ENCODE measurements at regions not wholly inside any gene's neighbourhood (a gene's known extent, or its start where the extent isn't known, plus 50 kb on each side); places are given as distances from the start of the nearest gene placed in this dataset.

DNA sequence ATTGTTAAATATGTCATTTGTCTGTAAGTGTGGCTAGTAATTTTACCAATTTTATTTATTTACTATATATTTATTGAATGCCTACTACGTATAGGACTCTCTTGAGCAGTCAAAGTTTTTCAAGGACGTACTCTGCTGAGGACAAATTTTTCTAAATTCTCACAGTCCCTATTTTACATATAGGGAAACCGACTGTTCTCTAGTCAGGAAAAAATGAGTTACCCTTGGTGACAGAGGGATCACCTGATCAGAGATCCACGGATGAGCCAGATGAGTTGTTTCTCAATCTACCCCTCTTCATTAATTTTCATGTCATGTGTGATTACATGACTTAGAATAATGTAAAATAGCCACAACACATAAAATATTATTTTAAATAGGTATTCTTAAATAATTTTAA lies 96.2 kb upstream of the SLC38A2 start:
- H3K27ac ChIP-seq (ENCODE audit: low read depth in 2 of 2, low read length in 2 of 2), result no peak overlapping the region
- H3K4me3 ChIP-seq (ENCODE audit: low read length in 2 of 2), result no peak overlapping the region
- no peaks in the 10 kb centered on the region for H3K27me3 ChIP-seq (ENCODE audit: control insufficient read depth in 2 of 2, insufficient read depth in 2 of 2, low read length in 2 of 2)
- peaks cover 4 to 8% of the 10 kb centered on the region in 2 donors for H3K4me1 ChIP-seq (ENCODE audit: control insufficient read depth in 2 of 2, insufficient read depth in 2 of 2, low read length in 2 of 2)
- no peaks in the 10 kb centered on the region for H3K9me3 ChIP-seq (ENCODE audit: control insufficient read depth in 2 of 2, low read length in 2 of 2)
- H3K9ac ChIP-seq (ENCODE audit: low read depth in 1 of 2, low read length in 2 of 2), result no peak overlapping the region
- H3K36me3 ChIP-seq (ENCODE audit: control insufficient read depth in 2 of 2, insufficient read depth in 2 of 2, low read length in 2 of 2), result no peaks in the 10 kb centered on the region

DNA sequence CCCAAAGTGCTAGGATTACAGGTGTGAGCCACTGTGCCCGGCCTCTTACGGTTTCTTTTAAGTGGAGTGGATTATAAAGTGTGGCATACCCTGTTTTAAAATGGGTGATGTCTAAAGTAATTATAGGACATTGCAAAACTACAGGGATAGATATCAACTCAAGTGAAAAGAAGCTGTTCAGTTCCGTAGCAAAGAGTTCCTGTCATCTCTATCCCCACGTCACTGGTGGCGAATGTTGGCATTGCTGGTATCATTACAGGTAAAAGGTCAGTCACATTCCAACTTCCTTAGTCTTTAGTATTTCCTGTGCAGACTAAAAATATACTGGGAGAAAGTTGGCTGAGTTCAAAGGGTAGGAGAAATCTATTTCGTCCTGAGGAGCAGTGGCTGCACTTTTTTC lies 95.6 kb upstream of the SLC38A2 start:
- H3K4me1 ChIP-seq (ENCODE audit: control insufficient read depth in 2 of 2, insufficient read depth in 2 of 2, low read length in 2 of 2), result peaks cover 4 to 5% of the 10 kb centered on the region in 2 donors
- no peak overlapping the region for H3K9ac ChIP-seq (ENCODE audit: low read depth in 1 of 2, low read length in 2 of 2)
- no peak overlapping the region for H3K4me3 ChIP-seq (ENCODE audit: low read length in 2 of 2)
- no peaks in the 10 kb centered on the region for H3K9me3 ChIP-seq (ENCODE audit: control insufficient read depth in 2 of 2, low read length in 2 of 2)
- H3K36me3 ChIP-seq (ENCODE audit: control insufficient read depth in 2 of 2, insufficient read depth in 2 of 2, low read length in 2 of 2), result no peaks in the 10 kb centered on the region
- H3K27ac ChIP-seq (ENCODE audit: low read depth in 2 of 2, low read length in 2 of 2), result no peak overlapping the region
- no peaks in the 10 kb centered on the region for H3K27me3 ChIP-seq (ENCODE audit: control insufficient read depth in 2 of 2, insufficient read depth in 2 of 2, low read length in 2 of 2)

DNA sequence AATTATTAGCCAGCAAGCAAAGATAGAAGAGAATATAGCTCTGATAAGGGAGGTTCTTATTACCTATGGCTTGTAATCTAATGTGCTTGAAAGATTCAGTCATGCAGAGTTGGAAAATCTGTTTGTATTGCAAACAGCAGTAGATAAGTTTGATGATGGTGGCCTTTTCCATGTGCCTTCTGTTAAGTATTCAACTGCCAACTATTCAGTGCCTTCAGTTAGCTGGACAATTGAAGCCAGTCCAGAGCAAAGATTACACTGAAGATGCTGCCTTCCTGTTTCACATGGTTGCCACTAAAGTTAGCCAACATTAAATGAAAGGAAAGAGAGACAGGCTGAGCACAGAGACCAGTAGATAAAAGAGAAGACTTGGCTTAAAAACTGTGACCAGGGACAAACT lies 92.7 kb upstream of the SLC38A2 start:
- H3K9me3 ChIP-seq (ENCODE audit: control insufficient read depth in 2 of 2, low read length in 2 of 2), result no peaks in the 10 kb centered on the region
- H3K4me3 ChIP-seq (ENCODE audit: low read length in 2 of 2), result no peak overlapping the region
- H3K4me1 ChIP-seq (ENCODE audit: control insufficient read depth in 2 of 2, insufficient read depth in 2 of 2, low read length in 2 of 2), result peaks cover 2 to 4% of the 10 kb centered on the region in 2 donors
- H3K36me3 ChIP-seq (ENCODE audit: control insufficient read depth in 2 of 2, insufficient read depth in 2 of 2, low read length in 2 of 2), result no peaks in the 10 kb centered on the region
- no peak overlapping the region for H3K27ac ChIP-seq (ENCODE audit: low read depth in 2 of 2, low read length in 2 of 2)
- no peak overlapping the region for H3K9ac ChIP-seq (ENCODE audit: low read depth in 1 of 2, low read length in 2 of 2)
- H3K27me3 ChIP-seq (ENCODE audit: control insufficient read depth in 2 of 2, insufficient read depth in 2 of 2, low read length in 2 of 2), result no peaks in the 10 kb centered on the region

DNA sequence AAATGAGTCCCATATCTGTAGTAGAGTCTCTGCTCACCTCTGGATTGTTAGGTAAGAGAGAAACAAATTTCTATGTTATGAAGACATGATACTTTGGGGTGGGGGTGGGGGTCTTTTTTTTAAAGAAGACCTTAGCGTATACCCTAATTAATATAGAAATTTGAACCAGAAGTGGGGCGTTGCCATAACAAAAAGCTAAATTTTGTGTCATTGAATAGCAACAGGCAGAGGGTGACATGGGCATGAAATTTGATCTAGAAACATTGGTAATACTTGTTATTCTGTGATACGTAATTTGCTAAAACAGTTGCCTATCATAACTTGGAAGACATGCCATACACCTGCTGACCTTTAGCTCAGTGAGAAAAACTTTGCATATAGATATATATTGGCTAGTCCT lies 92.3 kb upstream of the SLC38A2 start:
- peaks cover 4 to 5% of the 10 kb centered on the region in 2 donors for H3K4me1 ChIP-seq (ENCODE audit: control insufficient read depth in 2 of 2, insufficient read depth in 2 of 2, low read length in 2 of 2)
- H3K27me3 ChIP-seq (ENCODE audit: control insufficient read depth in 2 of 2, insufficient read depth in 2 of 2, low read length in 2 of 2), result no peaks in the 10 kb centered on the region
- no peak overlapping the region for H3K9ac ChIP-seq (ENCODE audit: low read depth in 1 of 2, low read length in 2 of 2)
- H3K9me3 ChIP-seq (ENCODE audit: control insufficient read depth in 2 of 2, low read length in 2 of 2), result no peaks in the 10 kb centered on the region
- H3K27ac ChIP-seq (ENCODE audit: low read depth in 2 of 2, low read length in 2 of 2), result no peak overlapping the region
- H3K4me3 ChIP-seq (ENCODE audit: low read length in 2 of 2), result no peak overlapping the region
- H3K36me3 ChIP-seq (ENCODE audit: control insufficient read depth in 2 of 2, insufficient read depth in 2 of 2, low read length in 2 of 2), result no peaks in the 10 kb centered on the region

DNA sequence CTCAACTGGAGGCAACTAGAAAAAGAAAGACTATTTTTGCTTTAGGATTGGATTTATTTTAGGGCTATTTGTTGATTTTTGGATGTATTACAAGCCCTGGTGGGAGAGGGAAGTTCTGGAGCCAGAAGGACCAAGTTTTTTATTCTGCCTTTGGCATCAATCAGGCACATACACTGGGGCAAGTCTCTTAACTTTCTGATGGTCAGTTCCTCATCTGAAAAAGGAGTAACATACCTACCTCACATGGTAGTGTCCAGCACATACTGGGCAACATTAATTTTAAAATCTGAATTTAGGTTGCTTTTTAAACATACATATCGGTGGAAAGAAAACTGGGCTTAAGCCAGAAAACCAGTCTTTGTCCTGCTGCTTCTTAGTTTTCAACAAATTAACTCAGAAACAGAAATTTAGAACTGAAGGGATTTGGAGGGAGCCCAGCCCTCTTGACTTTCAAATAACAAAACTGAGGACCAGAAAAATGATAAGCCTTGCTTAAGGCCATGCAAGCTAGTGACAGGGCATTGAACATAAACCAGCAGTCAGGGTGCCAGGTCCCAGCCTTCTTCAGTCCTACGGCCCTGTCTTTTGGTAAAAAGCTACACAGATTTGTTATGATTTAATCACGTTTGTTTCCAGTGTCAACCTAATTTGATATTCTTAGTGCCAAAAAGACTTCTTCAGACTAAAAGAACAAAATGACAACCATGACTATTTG lies 90.2 kb upstream of the SLC38A2 start:
- peak overlapping the region in 1 of 2 donors; percentile 26 for H3K27ac ChIP-seq (ENCODE audit: low read depth in 2 of 2, low read length in 2 of 2)
- H3K9ac ChIP-seq (ENCODE audit: low read depth in 1 of 2, low read length in 2 of 2), result no peak overlapping the region
- no peaks in the 10 kb centered on the region for H3K9me3 ChIP-seq (ENCODE audit: control insufficient read depth in 2 of 2, low read length in 2 of 2)
- H3K4me1 ChIP-seq (ENCODE audit: control insufficient read depth in 2 of 2, insufficient read depth in 2 of 2, low read length in 2 of 2), result peaks cover 4 to 6% of the 10 kb centered on the region in 2 donors
- H3K27me3 ChIP-seq (ENCODE audit: control insufficient read depth in 2 of 2, insufficient read depth in 2 of 2, low read length in 2 of 2), result no peaks in the 10 kb centered on the region
- H3K4me3 ChIP-seq (ENCODE audit: low read length in 2 of 2), result no peak overlapping the region
- no peaks in the 10 kb centered on the region for H3K36me3 ChIP-seq (ENCODE audit: control insufficient read depth in 2 of 2, insufficient read depth in 2 of 2, low read length in 2 of 2)

DNA sequence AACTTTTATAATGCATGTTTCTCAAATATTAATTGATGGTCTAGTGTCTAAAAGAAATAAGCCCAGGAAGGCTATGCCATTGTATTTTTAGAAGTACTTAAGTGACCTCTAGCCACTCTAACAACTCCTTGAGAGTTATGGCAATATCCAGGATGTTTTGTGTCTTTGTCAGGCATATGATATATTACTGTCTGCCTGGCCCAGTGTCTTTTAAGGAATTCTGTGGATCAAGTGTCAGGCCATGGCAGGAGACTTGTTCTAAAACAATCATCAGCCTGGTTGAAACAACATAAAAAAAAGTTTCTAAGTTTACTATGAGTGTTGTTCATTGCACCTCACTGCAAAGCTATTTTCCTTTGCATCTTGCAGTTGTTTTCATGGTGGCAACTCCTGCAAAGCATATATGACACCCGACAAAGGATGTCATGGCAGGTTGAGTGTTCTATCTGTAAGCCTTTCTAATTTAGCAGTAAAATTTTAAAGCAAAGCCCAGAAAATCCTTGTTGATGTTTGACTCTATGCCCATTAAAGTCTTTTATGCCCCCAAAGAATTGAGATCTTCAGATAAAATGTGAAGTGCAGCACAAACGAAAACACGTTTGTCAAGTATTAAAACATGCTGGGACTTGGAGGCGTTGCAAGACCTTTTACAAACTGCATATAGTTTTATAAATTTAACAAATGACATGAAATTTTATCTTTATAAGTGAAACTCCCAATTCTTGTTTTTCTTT lies 89.5 kb upstream of the SLC38A2 start:
- Histone ChIP-seq H3K27ac (ENCODE audit: low read depth in 2 of 2, low read length in 2 of 2) (no peak overlapping the region), H3K27me3 (ENCODE audit: control insufficient read depth in 2 of 2, insufficient read depth in 2 of 2, low read length in 2 of 2) (no peaks in the 10 kb centered on the region), H3K4me1 (ENCODE audit: control insufficient read depth in 2 of 2, insufficient read depth in 2 of 2, low read length in 2 of 2) (peaks cover 4 to 6% of the 10 kb centered on the region in 2 donors), H3K9ac (ENCODE audit: low read depth in 1 of 2, low read length in 2 of 2) (no peak overlapping the region), H3K4me3 (ENCODE audit: low read length in 2 of 2) (no peak overlapping the region), H3K9me3 (ENCODE audit: control insufficient read depth in 2 of 2, low read length in 2 of 2) (no peaks in the 10 kb centered on the region), H3K36me3 (ENCODE audit: control insufficient read depth in 2 of 2, insufficient read depth in 2 of 2, low read length in 2 of 2) (no peaks in the 10 kb centered on the region)

DNA sequence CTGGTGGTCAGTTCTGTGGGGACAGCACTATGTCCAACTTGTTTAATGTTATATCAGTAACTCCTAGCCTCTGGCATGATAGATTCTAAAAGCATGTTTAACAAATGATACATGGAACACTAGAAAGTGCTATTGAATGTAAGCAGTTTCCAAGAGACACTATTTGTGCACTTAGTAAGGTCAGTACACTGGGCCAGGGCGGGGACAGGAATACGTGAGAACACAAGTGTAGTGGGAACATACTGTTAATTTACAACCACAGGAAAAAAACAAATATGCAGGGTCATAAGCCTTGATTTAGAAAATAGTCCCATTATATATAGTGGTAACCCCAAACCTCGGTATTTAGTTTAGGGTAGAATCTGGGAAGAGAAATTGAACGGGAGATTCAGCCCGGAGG lies 88.9 kb upstream of the SLC38A2 start:
- no peaks in the 10 kb centered on the region for H3K27me3 ChIP-seq (ENCODE audit: control insufficient read depth in 2 of 2, insufficient read depth in 2 of 2, low read length in 2 of 2)
- H3K4me1 ChIP-seq (ENCODE audit: control insufficient read depth in 2 of 2, insufficient read depth in 2 of 2, low read length in 2 of 2), result peaks cover 4 to 6% of the 10 kb centered on the region in 2 donors
- H3K36me3 ChIP-seq (ENCODE audit: control insufficient read depth in 2 of 2, insufficient read depth in 2 of 2, low read length in 2 of 2), result no peaks in the 10 kb centered on the region
- H3K9me3 ChIP-seq (ENCODE audit: control insufficient read depth in 2 of 2, low read length in 2 of 2), result no peaks in the 10 kb centered on the region
- no peak overlapping the region for H3K4me3 ChIP-seq (ENCODE audit: low read length in 2 of 2)
- no peak overlapping the region for H3K9ac ChIP-seq (ENCODE audit: low read depth in 1 of 2, low read length in 2 of 2)
- H3K27ac ChIP-seq (ENCODE audit: low read depth in 2 of 2, low read length in 2 of 2), result no peak overlapping the region

DNA sequence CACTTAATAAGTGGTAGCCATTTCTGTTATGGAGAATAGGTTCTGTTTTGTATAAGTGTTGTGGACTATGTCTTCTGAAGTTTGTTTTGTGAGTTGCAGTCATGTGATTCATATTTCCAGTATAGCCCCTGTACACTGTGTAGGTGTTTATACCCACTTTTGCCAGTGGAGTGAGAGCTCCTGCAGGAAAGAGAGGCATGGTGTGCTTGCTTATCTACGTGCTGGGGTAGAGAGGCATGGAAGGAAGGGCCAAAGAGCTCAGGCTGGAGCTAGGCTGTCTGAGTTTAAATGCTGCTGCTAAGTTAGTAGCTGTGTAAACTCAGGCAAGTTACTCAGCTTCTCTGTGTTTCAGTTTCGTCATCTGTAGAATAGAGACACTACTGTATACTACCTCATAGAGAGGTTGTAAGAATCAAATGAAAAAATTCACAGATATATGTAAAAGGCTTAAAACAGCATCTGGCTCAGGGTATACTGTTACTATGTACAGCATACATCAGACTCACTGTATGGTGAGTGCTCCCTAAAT lies 88.2 kb upstream of the SLC38A2 start:
- Histone ChIP-seq H3K27ac (ENCODE audit: low read depth in 2 of 2, low read length in 2 of 2) (no peak overlapping the region), H3K4me3 (ENCODE audit: low read length in 2 of 2) (no peak overlapping the region), H3K27me3 (ENCODE audit: control insufficient read depth in 2 of 2, insufficient read depth in 2 of 2, low read length in 2 of 2) (no peaks in the 10 kb centered on the region), H3K4me1 (ENCODE audit: control insufficient read depth in 2 of 2, insufficient read depth in 2 of 2, low read length in 2 of 2) (peaks cover 4 to 6% of the 10 kb centered on the region in 2 donors), H3K9me3 (ENCODE audit: control insufficient read depth in 2 of 2, low read length in 2 of 2) (no peaks in the 10 kb centered on the region), H3K36me3 (ENCODE audit: control insufficient read depth in 2 of 2, insufficient read depth in 2 of 2, low read length in 2 of 2) (no peaks in the 10 kb centered on the region), H3K9ac (ENCODE audit: low read depth in 1 of 2, low read length in 2 of 2) (no peak overlapping the region)

DNA sequence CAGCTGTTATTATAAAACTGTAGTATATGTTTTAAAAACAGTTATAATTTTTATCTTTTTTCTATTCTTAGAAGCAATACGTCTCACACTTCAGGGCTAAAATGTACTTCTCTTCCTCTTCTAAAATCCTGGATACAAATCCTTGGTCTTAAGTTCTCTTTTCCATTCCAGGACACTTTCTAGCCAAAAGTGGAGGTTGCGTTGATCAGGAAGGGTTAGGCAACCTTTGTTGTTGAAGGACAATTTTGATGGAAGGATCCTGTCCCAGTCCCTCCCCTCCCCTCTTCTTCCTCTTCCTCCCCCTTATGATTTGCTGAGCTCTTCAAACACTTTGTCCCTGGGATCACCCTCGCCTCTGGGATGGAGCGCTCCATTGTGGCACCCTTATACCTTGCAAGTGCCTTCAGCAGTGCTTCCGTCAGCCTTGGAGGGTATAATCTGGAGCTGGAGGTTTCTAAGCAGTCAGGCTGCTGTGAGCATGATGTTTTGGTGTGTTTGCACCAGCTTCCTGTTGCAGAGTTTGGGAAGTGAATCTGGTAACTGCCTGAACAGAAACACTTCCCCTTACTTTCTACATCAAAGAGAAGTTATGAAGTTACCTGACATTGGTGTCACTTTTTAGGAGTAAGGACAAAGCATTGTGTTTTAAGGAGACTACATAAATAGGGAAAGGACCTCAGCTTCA lies 87.4 kb upstream of the SLC38A2 start:
- Histone ChIP-seq H3K9ac (ENCODE audit: low read depth in 1 of 2, low read length in 2 of 2) (no peak overlapping the region), H3K27me3 (ENCODE audit: control insufficient read depth in 2 of 2, insufficient read depth in 2 of 2, low read length in 2 of 2) (no peaks in the 10 kb centered on the region), H3K27ac (ENCODE audit: low read depth in 2 of 2, low read length in 2 of 2) (no peak overlapping the region), H3K9me3 (ENCODE audit: control insufficient read depth in 2 of 2, low read length in 2 of 2) (no peaks in the 10 kb centered on the region), H3K4me3 (ENCODE audit: low read length in 2 of 2) (no peak overlapping the region), H3K4me1 (ENCODE audit: control insufficient read depth in 2 of 2, insufficient read depth in 2 of 2, low read length in 2 of 2) (peaks cover 4 to 6% of the 10 kb centered on the region in 2 donors), H3K36me3 (ENCODE audit: control insufficient read depth in 2 of 2, insufficient read depth in 2 of 2, low read length in 2 of 2) (no peaks in the 10 kb centered on the region)

DNA sequence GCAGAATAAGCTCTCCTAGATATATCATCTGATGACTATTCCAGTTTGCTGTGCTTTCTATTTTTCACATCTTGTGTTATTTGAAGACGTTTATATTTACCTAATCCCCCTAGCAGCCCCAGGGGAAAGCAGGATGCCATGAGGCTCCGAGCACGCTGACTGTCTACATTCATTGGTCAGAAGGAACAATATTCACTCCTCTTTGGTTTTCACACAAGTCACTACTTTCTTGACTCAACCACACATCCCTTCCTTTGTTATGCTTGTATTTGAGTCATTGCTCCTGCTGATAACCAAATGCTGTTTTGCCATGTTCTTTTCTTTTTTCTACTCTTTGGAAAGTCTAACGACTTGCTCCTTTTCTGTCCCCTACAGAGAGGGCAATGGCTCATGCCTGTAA lies 86.5 kb upstream of the SLC38A2 start:
- no peaks in the 10 kb centered on the region for H3K36me3 ChIP-seq (ENCODE audit: control insufficient read depth in 2 of 2, insufficient read depth in 2 of 2, low read length in 2 of 2)
- no peak overlapping the region for H3K9ac ChIP-seq (ENCODE audit: low read depth in 1 of 2, low read length in 2 of 2)
- no peak overlapping the region for H3K4me3 ChIP-seq (ENCODE audit: low read length in 2 of 2)
- H3K9me3 ChIP-seq (ENCODE audit: control insufficient read depth in 2 of 2, low read length in 2 of 2), result no peaks in the 10 kb centered on the region
- H3K27ac ChIP-seq (ENCODE audit: low read depth in 2 of 2, low read length in 2 of 2), result no peak overlapping the region
- H3K27me3 ChIP-seq (ENCODE audit: control insufficient read depth in 2 of 2, insufficient read depth in 2 of 2, low read length in 2 of 2), result no peaks in the 10 kb centered on the region
- peaks cover 4 to 6% of the 10 kb centered on the region in 2 donors for H3K4me1 ChIP-seq (ENCODE audit: control insufficient read depth in 2 of 2, insufficient read depth in 2 of 2, low read length in 2 of 2)

All from mucosa of rectum (tissue), 2 donors.